ENCODE measurements at regions not wholly inside any gene's neighbourhood (a gene's known extent, or its start where the extent isn't known, plus 50 kb on each side); places are given as distances from the start of the nearest gene placed in this dataset.

DNA sequence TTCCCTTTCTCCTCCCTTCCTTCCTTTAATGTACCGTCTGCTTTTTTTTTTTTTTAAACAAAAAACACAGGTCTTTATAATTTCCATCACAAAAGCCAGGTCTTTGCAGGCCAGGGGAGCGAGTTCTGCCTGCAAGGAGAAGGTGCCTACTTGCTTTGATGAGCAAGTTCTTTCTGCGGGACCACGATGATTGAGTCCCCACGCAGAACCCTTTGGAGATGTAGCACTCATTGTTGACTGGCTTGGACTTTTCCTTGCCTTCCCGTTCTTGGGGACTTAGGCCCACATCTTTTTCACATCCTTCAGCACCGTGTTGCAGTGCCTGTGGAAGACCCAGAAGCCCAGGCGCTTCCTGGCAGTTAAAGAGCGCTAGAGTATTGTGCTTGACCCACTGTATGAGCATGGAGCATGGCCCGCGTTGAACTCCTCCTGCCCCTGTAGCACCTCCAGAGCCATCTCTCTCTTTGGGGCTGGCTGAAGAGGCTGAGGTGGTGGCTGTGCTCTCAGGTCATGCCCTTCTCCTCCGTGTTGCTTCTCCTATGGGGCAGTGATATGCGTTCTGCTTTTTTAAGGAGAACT is 177.6 kb downstream of the EXOC5 start:
- no peaks in the 10 kb centered on the region for H3K36me3 ChIP-seq
- intact Hi-C loops (cut with DNase I): no loop called here
- 79% methylated on average over 13 of the region's 13 CpGs for WGBS

DNA sequence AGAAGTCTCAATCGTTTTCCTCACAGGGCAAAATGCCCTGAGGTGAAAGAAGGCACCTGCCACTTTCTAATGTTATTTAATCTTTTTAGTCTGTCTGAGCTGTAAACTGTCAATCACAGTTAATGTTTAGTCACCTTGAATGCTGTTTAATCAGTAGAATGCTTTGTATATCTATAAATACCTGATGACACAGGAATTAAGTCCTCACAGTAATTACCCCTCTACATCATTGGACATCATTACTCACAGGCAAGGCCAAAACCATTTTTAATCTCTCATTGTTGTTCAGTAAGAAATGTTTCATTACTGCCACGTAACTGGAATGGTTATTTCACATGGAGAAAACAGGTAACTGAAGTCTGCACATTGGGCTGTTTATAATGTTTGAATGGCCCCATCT is 178.8 kb downstream of the EXOC5 start:
- TF ChIP-seq POLR2A (IDR thresholded peaks at IDR 0.05): no peak
- TF ChIP-seq, protein P1, sequence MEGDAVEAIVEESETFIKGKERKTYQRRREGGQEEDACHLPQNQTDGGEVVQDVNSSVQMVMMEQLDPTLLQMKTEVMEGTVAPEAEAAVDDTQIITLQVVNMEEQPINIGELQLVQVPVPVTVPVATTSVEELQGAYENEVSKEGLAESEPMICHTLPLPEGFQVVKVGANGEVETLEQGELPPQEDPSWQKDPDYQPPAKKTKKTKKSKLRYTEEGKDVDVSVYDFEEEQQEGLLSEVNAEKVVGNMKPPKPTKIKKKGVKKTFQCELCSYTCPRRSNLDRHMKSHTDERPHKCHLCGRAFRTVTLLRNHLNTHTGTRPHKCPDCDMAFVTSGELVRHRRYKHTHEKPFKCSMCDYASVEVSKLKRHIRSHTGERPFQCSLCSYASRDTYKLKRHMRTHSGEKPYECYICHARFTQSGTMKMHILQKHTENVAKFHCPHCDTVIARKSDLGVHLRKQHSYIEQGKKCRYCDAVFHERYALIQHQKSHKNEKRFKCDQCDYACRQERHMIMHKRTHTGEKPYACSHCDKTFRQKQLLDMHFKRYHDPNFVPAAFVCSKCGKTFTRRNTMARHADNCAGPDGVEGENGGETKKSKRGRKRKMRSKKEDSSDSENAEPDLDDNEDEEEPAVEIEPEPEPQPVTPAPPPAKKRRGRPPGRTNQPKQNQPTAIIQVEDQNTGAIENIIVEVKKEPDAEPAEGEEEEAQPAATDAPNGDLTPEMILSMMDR (IDR thresholded peaks at IDR 0.05): no peak
- TF ChIP-seq POLR2AphosphoS5 (IDR thresholded peaks at IDR 0.05): no peak
- no peak overlapping the region for H3K27ac ChIP-seq
- H3K27me3 ChIP-seq (replicated peaks; ENCODE audit: insufficient read depth): no peaks in the 10 kb centered on the region
- no peak for DNase-seq (ENCODE audit: low spot score)
- H3K36me3 ChIP-seq: no peaks in the 10 kb centered on the region
- intact Hi-C loops (cut with DNase I): no loop called here
- no peak overlapping the region for H3K4me3 ChIP-seq
- 24% methylated on average over 2 of the region's 2 CpGs for WGBS
- H3K9me3 ChIP-seq: no peaks in the 10 kb centered on the region
- H3K4me1 ChIP-seq (replicated peaks): no peaks in the 10 kb centered on the region

More for the DNA sequence above, 177.6 kb downstream of the EXOC5 start:
- no peaks in the 10 kb centered on the region for H3K27me3 ChIP-seq (replicated peaks; ENCODE audit: insufficient read depth)
- DNase-seq (ENCODE audit: low spot score): no peak
- H3K4me3 ChIP-seq: no peak overlapping the region
- H3K4me1 ChIP-seq (replicated peaks): no peaks in the 10 kb centered on the region
- TF ChIP-seq, protein P1 (IDR thresholded peaks at IDR 0.05): no peak
- TF ChIP-seq POLR2A (IDR thresholded peaks at IDR 0.05) (no peak), POLR2AphosphoS5 (IDR thresholded peaks at IDR 0.05) (no peak)
- no peak overlapping the region for H3K27ac ChIP-seq
- no peaks in the 10 kb centered on the region for H3K9me3 ChIP-seq

DNA sequence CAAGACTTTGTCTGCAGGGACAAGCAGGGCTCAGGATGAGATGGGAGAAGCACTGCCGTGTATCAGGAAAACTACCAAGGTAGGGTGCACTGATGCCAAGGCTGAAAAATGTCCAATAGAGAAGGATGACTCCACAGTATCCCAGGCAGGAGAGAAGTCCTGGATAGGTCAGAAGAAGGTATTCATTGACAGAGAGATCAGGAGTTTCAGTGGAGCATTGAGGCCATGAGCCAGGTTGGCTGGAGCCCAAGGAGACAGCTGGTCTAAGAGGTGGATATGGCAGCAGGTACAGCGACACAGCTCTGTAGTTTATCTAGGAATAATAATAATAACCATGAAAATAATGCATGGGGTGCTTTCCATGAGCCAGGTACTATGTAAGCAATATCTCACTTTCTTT is 180.9 kb downstream of the EXOC5 start:
- intact Hi-C loops (cut with DNase I): no loop called here
- 88% methylated on average over 2 of the region's 2 CpGs for WGBS
- Histone ChIP-seq H3K36me3 (no peaks in the 10 kb centered on the region), H3K9me3 (no peaks in the 10 kb centered on the region), H3K27me3 (replicated peaks; ENCODE audit: insufficient read depth) (no peaks in the 10 kb centered on the region), H3K27ac (no peak overlapping the region), H3K4me1 (replicated peaks) (no peaks in the 10 kb centered on the region), H3K4me3 (no peak overlapping the region)
- DNase-seq (ENCODE audit: low spot score): no peak
- TF ChIP-seq, protein P1 (IDR thresholded peaks at IDR 0.05): no peak
- TF ChIP-seq POLR2AphosphoS5 (IDR thresholded peaks at IDR 0.05) (no peak), POLR2A (IDR thresholded peaks at IDR 0.05) (no peak)

DNA sequence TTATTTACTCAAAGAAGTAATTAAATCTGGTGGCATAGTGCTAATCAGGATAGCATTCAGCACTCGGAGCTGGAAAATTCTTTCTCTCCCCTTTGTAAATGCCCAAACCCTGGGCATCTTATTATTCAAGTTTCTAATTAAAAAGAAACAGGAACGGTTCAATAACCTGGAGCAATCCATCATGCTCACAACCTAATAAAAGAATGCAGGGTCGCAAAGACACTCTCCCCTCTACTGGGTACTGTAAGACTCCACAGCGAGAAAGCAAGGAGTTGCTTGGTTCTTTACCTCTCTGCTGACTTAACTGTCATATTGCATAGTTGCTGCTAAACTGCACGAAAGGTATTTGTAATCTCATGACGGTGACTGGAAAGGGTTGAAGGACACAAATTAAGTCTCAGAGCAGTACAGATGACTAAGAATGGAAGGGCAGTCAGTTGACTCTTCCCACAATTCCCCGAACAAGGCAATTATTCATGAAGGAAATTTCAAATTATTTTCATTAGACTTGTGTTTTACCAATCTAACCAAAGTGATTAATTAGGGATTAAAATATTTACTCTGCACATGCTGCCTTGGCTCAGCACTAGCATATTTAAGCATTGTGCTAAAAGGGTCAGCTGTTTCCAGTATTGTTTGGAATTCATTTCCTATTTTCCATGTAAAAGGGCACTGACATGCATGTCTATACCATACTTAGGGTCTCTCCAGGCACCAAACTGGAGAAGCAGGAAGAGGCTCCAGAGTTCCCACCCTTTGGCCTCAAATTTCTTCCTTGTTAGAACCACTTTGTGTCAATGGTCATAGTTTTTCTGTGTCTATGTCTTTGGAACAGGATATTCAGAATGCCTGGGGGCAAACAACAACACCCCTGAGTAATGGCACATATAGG is 182.2 kb downstream of the EXOC5 start:
- no peaks in the 10 kb centered on the region for H3K4me1 ChIP-seq (replicated peaks)
- H3K27ac ChIP-seq: no peak overlapping the region
- H3K27me3 ChIP-seq (replicated peaks; ENCODE audit: insufficient read depth): no peaks in the 10 kb centered on the region
- intact Hi-C loops (cut with DNase I): no loop called here
- WGBS: 60% methylated on average over 7 of the region's 7 CpGs
- no peaks in the 10 kb centered on the region for H3K36me3 ChIP-seq
- H3K9me3 ChIP-seq: no peaks in the 10 kb centered on the region
- TF ChIP-seq POLR2A (IDR thresholded peaks at IDR 0.05): no peak
- TF ChIP-seq, protein P1 (IDR thresholded peaks at IDR 0.05): no peak
- TF ChIP-seq POLR2AphosphoS5 (IDR thresholded peaks at IDR 0.05): no peak
- no peak for DNase-seq (ENCODE audit: low spot score)
- no peak overlapping the region for H3K4me3 ChIP-seq
